HEK293T (cell line): ENCODE measurements at regions not wholly inside any gene's neighbourhood (a gene's known extent, or its start where the extent isn't known, plus 50 kb on each side); places are given as distances from the start of the nearest gene placed in this dataset.

Source experiments
- SUZ12 ChIP-seq: fragments of 450-650 bp; IDR thresholded peaks from 2 replicates; pipeline ENCODE4 v1.6.1; 2016; ENCODE audit warnings: mild to moderate bottlenecking
- ZNF384 ChIP-seq: fragments of 450-650 bp; IDR thresholded peaks from 2 replicates; pipeline ENCODE4 v1.6.1; 2016

DNA sequence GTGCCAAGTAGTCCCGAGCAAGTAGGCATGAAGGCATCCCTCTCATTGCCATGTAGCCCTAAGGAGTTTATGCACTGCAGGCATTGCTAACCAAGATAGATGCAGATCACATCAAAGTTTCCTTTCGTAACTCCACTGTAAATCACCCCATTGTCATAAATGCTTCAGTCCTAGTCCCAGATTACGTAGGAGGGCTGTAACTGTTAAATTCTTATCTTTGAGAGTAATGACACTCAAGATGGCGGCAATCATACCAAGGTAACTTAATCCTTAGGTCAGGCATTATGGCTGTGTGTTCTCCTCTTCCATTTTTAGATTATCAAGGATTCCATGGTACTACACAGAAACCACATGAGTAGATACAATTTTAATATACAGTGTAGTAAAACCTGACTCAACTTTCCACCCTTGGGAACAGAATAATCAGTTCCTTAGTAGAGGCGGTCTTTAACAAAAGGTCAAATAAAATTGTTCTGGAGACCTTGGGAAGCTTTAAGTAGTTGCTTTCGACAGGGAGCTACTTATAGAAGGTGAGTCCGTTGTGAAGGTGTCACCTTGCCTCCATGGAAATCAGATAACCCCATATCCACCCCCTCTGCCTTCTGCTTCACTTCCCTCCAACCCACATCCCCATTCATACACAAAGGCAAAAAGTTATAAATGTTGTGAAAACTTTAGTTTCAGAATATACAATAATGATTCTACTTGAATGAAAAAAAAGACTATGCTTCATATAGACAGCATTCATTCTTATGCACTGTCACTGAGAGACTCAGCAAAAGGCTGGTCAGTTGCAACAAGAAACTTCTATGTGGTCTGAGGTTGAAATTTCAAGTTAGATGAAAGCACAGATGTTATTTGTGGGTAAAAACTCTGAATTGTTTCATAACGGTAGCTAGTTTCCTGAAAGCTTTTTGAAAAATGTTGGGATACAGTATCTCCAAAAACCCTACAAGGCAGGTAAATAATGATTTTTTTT lies 64.8 kb upstream of the GALNT5 start:
- TF ChIP-seq ZNF384 (no peak), SUZ12 (no peak)
